HEK293 (cell line): ENCODE measurements at regions not wholly inside any gene's neighbourhood (a gene's known extent, or its start where the extent isn't known, plus 50 kb on each side); places are given as distances from the start of the nearest gene placed in this dataset.

Experiments
- CTCF ChIA-PET: fragments of 350-600 bp; formaldehyde crosslinking; extraction: SDS; loops from one replicate; lab custom pipeline; 2021; ENCODE audit warnings: antibody characterized with exemption; lab: Yijun Ruan, JAX
- POLR2A ChIA-PET: fragments of 300-600 bp; formaldehyde crosslinking; extraction: SDS; loops from one replicate; lab custom pipeline; 2020; ENCODE audit warnings: antibody characterized with exemption, inconsistent platforms; lab: Yijun Ruan, JAX
- H3K27ac ChIP-seq: fragments of 200-500 bp; sonication (Bioruptor generic); 2 replicates; pipeline ENCODE4 v1.5.1; 2014; ENCODE audit warnings: low read depth, low read length, control low read depth, inconsistent platforms; ENCODE audit errors: extremely low read depth
- H3K36me3 ChIP-seq, 2 experiments: fragments of 200-500 bp in 1 of 2; sonication (Bioruptor generic) in 1 of 2; 1 replicate in 1 of 2; 2 replicates in 1 of 2; pipeline ENCODE4 v1.5.1; 2014 to 2017; ENCODE audit warnings: inconsistent platforms in 2 of 2, low read length in 2 of 2; ENCODE audit not compliant: control insufficient read depth in 2 of 2, insufficient read depth in 1 of 2
- H3K4me1 ChIP-seq: fragments of 200-500 bp; sonication (Bioruptor generic); 2 replicates; pipeline ENCODE4 v1.5.1; 2014; ENCODE audit warnings: mild to moderate bottlenecking, low read length, inconsistent platforms; ENCODE audit not compliant: control insufficient read depth, insufficient read depth
- H3K4me3 ChIP-seq: 2 replicates; pipeline ENCODE4 v1.5.1; 2011; ENCODE audit warnings: low read depth, mild to moderate bottlenecking, control low read depth, low read length, moderate library complexity
- H3K9me3 ChIP-seq: fragments of 200-500 bp; sonication (Bioruptor generic); 2 replicates; pipeline ENCODE4 v1.5.1; 2014; ENCODE audit warnings: low read depth, low read length, inconsistent platforms; ENCODE audit not compliant: control insufficient read depth, insufficient read depth
- HOXC10 ChIP-seq: sonication (generic); formaldehyde crosslinking; IDR thresholded peaks from 2 replicates; pipeline ENCODE4 v1.8.1; 2023; ENCODE audit warnings: mild to moderate bottlenecking, missing genetic modification reagents
- KLF16 ChIP-seq: fragments of 450-650 bp; formaldehyde crosslinking; IDR thresholded peaks from 2 replicates; pipeline ENCODE4 v1.5.1; 2017; ENCODE audit warnings: missing biosample characterization, missing genetic modification characterization
- KLF9 ChIP-seq: fragments of 450-650 bp; formaldehyde crosslinking; IDR thresholded peaks from 2 replicates; pipeline ENCODE4 v1.5.1; 2016; ENCODE audit warnings: missing biosample characterization, missing genetic modification characterization, low read depth
- SCRT1 ChIP-seq: fragments of 450-650 bp; formaldehyde crosslinking; IDR thresholded peaks from 2 replicates; pipeline ENCODE4 v1.5.1; 2016; ENCODE audit warnings: missing biosample characterization, missing genetic modification characterization, borderline replicate concordance
- TRIM28 ChIP-seq: IDR thresholded peaks from 2 replicates; pipeline ENCODE4 v1.6.1; 2011; ENCODE audit warnings: low read length, control low read depth, borderline replicate concordance
- ZNF10 ChIP-seq: fragments of 450-650 bp; formaldehyde crosslinking; IDR thresholded peaks from 2 replicates; pipeline ENCODE4 v1.5.1; 2017; ENCODE audit warnings: missing biosample characterization, missing genetic modification characterization
- ZNF132 ChIP-seq: fragments of 450-650 bp; formaldehyde crosslinking; IDR thresholded peaks from 2 replicates; pipeline ENCODE4 v1.5.1; 2017; ENCODE audit warnings: missing biosample characterization, missing genetic modification characterization, borderline replicate concordance
- ZNF140 ChIP-seq: fragments of 450-650 bp; formaldehyde crosslinking; IDR thresholded peaks from 2 replicates; pipeline ENCODE4 v1.5.1; 2016; ENCODE audit warnings: missing biosample characterization, missing genetic modification characterization
- ZNF16 ChIP-seq: fragments of 450-650 bp; formaldehyde crosslinking; IDR thresholded peaks from 2 replicates; pipeline ENCODE4 v1.5.1; 2016; ENCODE audit warnings: low read depth, missing biosample characterization, missing genetic modification characterization
- ZNF223 ChIP-seq: fragments of 450-650 bp; formaldehyde crosslinking; IDR thresholded peaks from 2 replicates; pipeline ENCODE4 v1.5.1; 2016; ENCODE audit warnings: missing biosample characterization, missing genetic modification characterization
- ZNF324 ChIP-seq: fragments of 450-650 bp; formaldehyde crosslinking; IDR thresholded peaks from 2 replicates; pipeline ENCODE4 v1.5.1; 2016; ENCODE audit warnings: missing biosample characterization, missing genetic modification characterization
- ZNF354C ChIP-seq: fragments of 450-650 bp; formaldehyde crosslinking; IDR thresholded peaks from 2 replicates; pipeline ENCODE4 v1.5.1; 2016; ENCODE audit warnings: missing biosample characterization, missing genetic modification characterization, low read depth, borderline replicate concordance
- ZNF501 ChIP-seq: fragments of 450-650 bp; formaldehyde crosslinking; IDR thresholded peaks from 2 replicates; pipeline ENCODE4 v1.5.1; 2016; ENCODE audit warnings: missing biosample characterization, missing genetic modification characterization
- ZNF513 ChIP-seq: fragments of 450-650 bp; IDR thresholded peaks from 2 replicates; pipeline ENCODE4 v1.5.1; 2018; ENCODE audit warnings: missing biosample characterization, missing genetic modification characterization
- ZNF529 ChIP-seq: fragments of 450-650 bp; formaldehyde crosslinking; IDR thresholded peaks from 2 replicates; pipeline ENCODE4 v1.5.1; 2017; ENCODE audit warnings: missing genetic modification characterization, missing biosample characterization; ENCODE audit not compliant: insufficient replicate concordance
- ZNF544 ChIP-seq: fragments of 450-650 bp; formaldehyde crosslinking; IDR thresholded peaks from 2 replicates; pipeline ENCODE4 v1.5.0; 2017; ENCODE audit warnings: missing biosample characterization, missing genetic modification characterization
- ZNF561 ChIP-seq: fragments of 450-650 bp; IDR thresholded peaks from 2 replicates; pipeline ENCODE4 v1.5.1; 2018; ENCODE audit warnings: missing biosample characterization, missing genetic modification characterization, borderline replicate concordance
- ZNF600 ChIP-seq: fragments of 450-650 bp; formaldehyde crosslinking; IDR thresholded peaks from 2 replicates; pipeline ENCODE4 v1.5.1; 2016; ENCODE audit warnings: missing biosample characterization, missing genetic modification characterization
- ZNF624 ChIP-seq: fragments of 450-650 bp; formaldehyde crosslinking; IDR thresholded peaks from 2 replicates; pipeline ENCODE4 v1.5.1; 2017; ENCODE audit warnings: missing biosample characterization, missing genetic modification characterization
- ZNF645 ChIP-seq: fragments of 450-650 bp; formaldehyde crosslinking; IDR thresholded peaks from 2 replicates; pipeline ENCODE4; 2016; ENCODE audit warnings: missing biosample characterization, missing genetic modification characterization
- ZNF670 ChIP-seq: fragments of 450-650 bp; formaldehyde crosslinking; IDR thresholded peaks from 2 replicates; pipeline ENCODE4 v1.5.1; 2016; ENCODE audit warnings: missing biosample characterization, missing genetic modification characterization, low read depth
- ZNF777 ChIP-seq: fragments of 450-650 bp; formaldehyde crosslinking; IDR thresholded peaks from 2 replicates; pipeline ENCODE4 v1.5.1; 2017; ENCODE audit warnings: missing biosample characterization, missing genetic modification characterization, borderline replicate concordance
- ZNF830 ChIP-seq: fragments of 450-650 bp; IDR thresholded peaks from 2 replicates; pipeline ENCODE4 v1.5.0; 2018; ENCODE audit warnings: missing biosample characterization, missing genetic modification characterization, low read depth, mild to moderate bottlenecking, moderate library complexity
- ZNF843 ChIP-seq: fragments of 450-650 bp; formaldehyde crosslinking; IDR thresholded peaks from 2 replicates; pipeline ENCODE4 v1.5.1; 2016; ENCODE audit warnings: missing biosample characterization, missing genetic modification characterization
- TF ChIP-seq, protein P1 (sequence below): fragments of 450-650 bp; formaldehyde crosslinking; IDR thresholded peaks from 2 replicates; pipeline ENCODE4 v1.5.1; 2017; ENCODE audit warnings: missing biosample characterization, missing genetic modification characterization
- TF ChIP-seq, protein P2 (sequence below): fragments of 450-650 bp; IDR thresholded peaks from 2 replicates; pipeline ENCODE4 v1.5.1; 2018; ENCODE audit warnings: missing biosample characterization, mild to moderate bottlenecking, missing genetic modification characterization
- TF ChIP-seq, protein P3 (sequence below): fragments of 450-650 bp; formaldehyde crosslinking; IDR thresholded peaks from 2 replicates; pipeline ENCODE4 v1.5.1; 2016; ENCODE audit warnings: missing biosample characterization, missing genetic modification characterization

- no peak for TF ChIP-seq ZNF561 (tag by site-specific recombination)
These were observed 513.4 kb upstream of the MEF2C start (continued) for GRCh38 chr5:89396278-89396954.

DNA sequence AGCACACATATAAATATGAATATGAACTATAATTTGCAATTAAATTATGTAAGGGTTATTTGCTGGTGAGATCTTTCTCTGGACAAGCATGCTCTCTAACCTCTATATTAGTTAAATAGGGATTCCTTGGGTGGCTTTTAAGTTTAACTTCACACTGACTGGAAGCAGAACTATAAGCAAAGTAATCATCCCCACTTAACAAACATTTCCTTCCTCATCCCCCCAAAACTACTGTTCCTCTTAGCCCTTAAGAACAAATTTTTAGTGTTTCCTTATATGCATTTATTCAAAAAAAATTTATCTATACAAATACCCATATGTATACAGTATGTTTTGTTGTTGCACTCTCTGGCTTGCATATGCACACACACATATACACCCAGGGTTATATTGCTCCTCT, 512.1 kb upstream of the MEF2C start:
- H3K36me3 ChIP-seq, result no peaks in the 10 kb centered on the region
- TF ChIP-seq, protein P1, sequence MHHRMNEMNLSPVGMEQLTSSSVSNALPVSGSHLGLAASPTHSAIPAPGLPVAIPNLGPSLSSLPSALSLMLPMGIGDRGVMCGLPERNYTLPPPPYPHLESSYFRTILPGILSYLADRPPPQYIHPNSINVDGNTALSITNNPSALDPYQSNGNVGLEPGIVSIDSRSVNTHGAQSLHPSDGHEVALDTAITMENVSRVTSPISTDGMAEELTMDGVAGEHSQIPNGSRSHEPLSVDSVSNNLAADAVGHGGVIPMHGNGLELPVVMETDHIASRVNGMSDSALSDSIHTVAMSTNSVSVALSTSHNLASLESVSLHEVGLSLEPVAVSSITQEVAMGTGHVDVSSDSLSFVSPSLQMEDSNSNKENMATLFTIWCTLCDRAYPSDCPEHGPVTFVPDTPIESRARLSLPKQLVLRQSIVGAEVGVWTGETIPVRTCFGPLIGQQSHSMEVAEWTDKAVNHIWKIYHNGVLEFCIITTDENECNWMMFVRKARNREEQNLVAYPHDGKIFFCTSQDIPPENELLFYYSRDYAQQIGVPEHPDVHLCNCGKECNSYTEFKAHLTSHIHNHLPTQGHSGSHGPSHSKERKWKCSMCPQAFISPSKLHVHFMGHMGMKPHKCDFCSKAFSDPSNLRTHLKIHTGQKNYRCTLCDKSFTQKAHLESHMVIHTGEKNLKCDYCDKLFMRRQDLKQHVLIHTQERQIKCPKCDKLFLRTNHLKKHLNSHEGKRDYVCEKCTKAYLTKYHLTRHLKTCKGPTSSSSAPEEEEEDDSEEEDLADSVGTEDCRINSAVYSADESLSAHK, result no peak
- TF ChIP-seq HOXC10 (CRISPR knock-in tag), result no peak
- no peak for TF ChIP-seq ZNF132 (tag by site-specific recombination)
- no peak for TF ChIP-seq ZNF10
- no peak for TF ChIP-seq ZNF501 (tag by site-specific recombination)
- no peak for TF ChIP-seq ZNF561 (tag by site-specific recombination)
- no peak for TF ChIP-seq ZNF354C (tag by site-specific recombination)
- no peak for TF ChIP-seq ZNF670
- TF ChIP-seq ZNF645, result no peak
- no peak for TF ChIP-seq ZNF324 (tag by site-specific recombination)
- no peak for TF ChIP-seq ZNF830 (tag by site-specific recombination)
- TF ChIP-seq ZNF223 (tag by site-specific recombination), result no peak
- no peak for TF ChIP-seq ZNF843 (tag by site-specific recombination)
- TF ChIP-seq, all 188 proteins: peak for 0
- Histone ChIP-seq H3K9me3 (no peaks in the 10 kb centered on the region), H3K4me3 (no peak overlapping the region), H3K27ac (no peak overlapping the region), H3K4me1 (no peaks in the 10 kb centered on the region)
- ChIA-PET CTCF (no interaction called here), POLR2A (no interaction called here)

DNA sequence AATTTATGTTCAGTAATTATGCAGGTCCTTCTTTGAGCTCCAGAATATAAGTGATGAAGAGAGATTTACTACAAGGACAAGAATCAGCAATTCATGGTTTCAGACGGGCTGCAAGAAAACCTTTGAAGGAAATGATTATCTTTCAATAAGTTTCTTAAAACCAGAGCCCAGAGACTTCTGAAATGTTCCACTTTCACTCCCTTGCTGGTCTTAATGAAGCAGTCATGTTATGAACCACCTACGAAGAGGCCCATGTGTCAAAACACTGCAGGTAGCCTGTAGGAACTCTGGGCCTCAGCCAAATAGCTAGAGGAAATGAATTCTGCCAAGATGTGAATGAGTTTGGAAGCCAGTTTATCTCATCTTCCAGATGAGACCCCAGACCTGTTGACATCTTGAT, 505.9 kb upstream of the MEF2C start:
- Histone ChIP-seq H3K27ac (no peak overlapping the region), H3K36me3 (no peaks in the 10 kb centered on the region), H3K4me3 (no peak overlapping the region), H3K9me3 (no peaks in the 10 kb centered on the region), H3K4me1 (no peaks in the 10 kb centered on the region)
- ChIA-PET CTCF (interaction anchor here (1.2 kb wide), 1 partner anchor 660 kb away, joined by 3 read pairs; no protein-coding TSS in a partner anchor), POLR2A (no interaction called here)
- TF ChIP-seq ZNF529 (tag by site-specific recombination) (no peak), KLF9 (tag by site-specific recombination) (no peak), ZNF544 (tag by site-specific recombination) (no peak), SCRT1 (tag by site-specific recombination) (no peak), ZNF624 (tag by site-specific recombination) (no peak), ZNF777 (tag by site-specific recombination) (no peak), ZNF140 (tag by site-specific recombination) (no peak), TRIM28 (no peak), ZNF16 (tag by site-specific recombination) (no peak), ZNF513 (tag by site-specific recombination) (no peak), ZNF600 (tag by site-specific recombination) (no peak), KLF16 (tag by site-specific recombination) (no peak)
- TF ChIP-seq, protein P2, sequence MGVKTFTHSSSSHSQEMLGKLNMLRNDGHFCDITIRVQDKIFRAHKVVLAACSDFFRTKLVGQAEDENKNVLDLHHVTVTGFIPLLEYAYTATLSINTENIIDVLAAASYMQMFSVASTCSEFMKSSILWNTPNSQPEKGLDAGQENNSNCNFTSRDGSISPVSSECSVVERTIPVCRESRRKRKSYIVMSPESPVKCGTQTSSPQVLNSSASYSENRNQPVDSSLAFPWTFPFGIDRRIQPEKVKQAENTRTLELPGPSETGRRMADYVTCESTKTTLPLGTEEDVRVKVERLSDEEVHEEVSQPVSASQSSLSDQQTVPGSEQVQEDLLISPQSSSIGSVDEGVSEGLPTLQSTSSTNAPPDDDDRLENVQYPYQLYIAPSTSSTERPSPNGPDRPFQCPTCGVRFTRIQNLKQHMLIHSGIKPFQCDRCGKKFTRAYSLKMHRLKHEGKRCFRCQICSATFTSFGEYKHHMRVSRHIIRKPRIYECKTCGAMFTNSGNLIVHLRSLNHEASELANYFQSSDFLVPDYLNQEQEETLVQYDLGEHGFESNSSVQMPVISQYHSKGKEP, result no peak
- TF ChIP-seq, protein P3, sequence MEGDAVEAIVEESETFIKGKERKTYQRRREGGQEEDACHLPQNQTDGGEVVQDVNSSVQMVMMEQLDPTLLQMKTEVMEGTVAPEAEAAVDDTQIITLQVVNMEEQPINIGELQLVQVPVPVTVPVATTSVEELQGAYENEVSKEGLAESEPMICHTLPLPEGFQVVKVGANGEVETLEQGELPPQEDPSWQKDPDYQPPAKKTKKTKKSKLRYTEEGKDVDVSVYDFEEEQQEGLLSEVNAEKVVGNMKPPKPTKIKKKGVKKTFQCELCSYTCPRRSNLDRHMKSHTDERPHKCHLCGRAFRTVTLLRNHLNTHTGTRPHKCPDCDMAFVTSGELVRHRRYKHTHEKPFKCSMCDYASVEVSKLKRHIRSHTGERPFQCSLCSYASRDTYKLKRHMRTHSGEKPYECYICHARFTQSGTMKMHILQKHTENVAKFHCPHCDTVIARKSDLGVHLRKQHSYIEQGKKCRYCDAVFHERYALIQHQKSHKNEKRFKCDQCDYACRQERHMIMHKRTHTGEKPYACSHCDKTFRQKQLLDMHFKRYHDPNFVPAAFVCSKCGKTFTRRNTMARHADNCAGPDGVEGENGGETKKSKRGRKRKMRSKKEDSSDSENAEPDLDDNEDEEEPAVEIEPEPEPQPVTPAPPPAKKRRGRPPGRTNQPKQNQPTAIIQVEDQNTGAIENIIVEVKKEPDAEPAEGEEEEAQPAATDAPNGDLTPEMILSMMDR (tag by site-specific recombination), result no peak
